H1 (cell line): ENCODE measurements at regions not wholly inside any gene's neighbourhood (a gene's known extent, or its start where the extent isn't known, plus 50 kb on each side); places are given as distances from the start of the nearest gene placed in this dataset.

ENCODE experiments used
- CTCF ChIA-PET: fragments of 300-600 bp; sonication (Branson Sonifier 250); formaldehyde crosslinking; loops from one replicate; lab custom pipeline; 2021; ENCODE audit not compliant: partially characterized antibody; lab: Charles Lee
- POLR2A ChIA-PET: fragments of 300-600 bp; sonication (Branson Sonifier 250); formaldehyde crosslinking; loops from one replicate; lab custom pipeline; 2021; ENCODE audit warnings: inconsistent platforms; ENCODE audit not compliant: partially characterized antibody; lab: Charles Lee
- DNase-seq, 2 experiments: peaks; one replicate each; pipeline versions ENCODE4 v3.0.0 to v3.0.0-alpha.2; 2010 to 2022; ENCODE audit warnings: low spot score in 2 of 2, low read depth in 1 of 2, mixed read lengths in 1 of 2
- FAIRE-seq: peaks from 2 replicates; lab custom pipeline; 2011; peaks lifted over from hg19 to GRCh38; lab: Jason Lieb, UNC
- H2AFZ ChIP-seq: 2 replicates; pipeline ENCODE4 v1.8.1; 2012; ENCODE audit warnings: low read length, inconsistent platforms
- H2AK5ac ChIP-seq: 2 replicates; pipeline ENCODE4 v1.6.1; 2013; ENCODE audit warnings: low read depth, low read length
- H2BK120ac ChIP-seq: replicated peaks from 2 replicates; pipeline ENCODE3; 2013; ENCODE audit warnings: low read depth, low read length, inconsistent platforms
- H2BK12ac ChIP-seq: 2 replicates; pipeline ENCODE4 v1.6.1; 2013; ENCODE audit warnings: low read depth, low read length
- H2BK15ac ChIP-seq: 2 replicates; pipeline ENCODE4 v1.6.1; 2013; ENCODE audit warnings: low read length
- H2BK20ac ChIP-seq: 2 replicates; pipeline ENCODE4 v1.6.1; 2013; ENCODE audit warnings: low read length
- H2BK5ac ChIP-seq: 2 replicates; pipeline ENCODE4 v1.6.1; 2013; ENCODE audit warnings: low read depth, low read length
- H3K14ac ChIP-seq: 2 replicates; pipeline ENCODE4 v1.6.1; 2013; ENCODE audit warnings: inconsistent platforms; ENCODE audit not compliant: insufficient read length
- H3K18ac ChIP-seq: 2 replicates; pipeline ENCODE4 v1.6.1; 2013; ENCODE audit warnings: low read length; ENCODE audit errors: extremely low read depth
- H3K23ac ChIP-seq: 2 replicates; pipeline ENCODE4 v1.6.1; 2013; ENCODE audit warnings: inconsistent platforms; ENCODE audit not compliant: insufficient read length
- H3K23me2 ChIP-seq: 2 replicates; pipeline ENCODE4 v1.6.1; 2013; ENCODE audit warnings: low read depth, low read length
- H3K27ac ChIP-seq: 2 replicates; pipeline ENCODE4 v1.6.1; 2011; ENCODE audit warnings: low read depth, low read length, inconsistent platforms
- H3K27me3 ChIP-seq, 4 experiments: replicated peaks in 1 of 4; 1 replicate in 1 of 4; 2 replicates in 3 of 4; pipeline versions ENCODE4 v1.6.1 to v1.8.1; 2011 to 2013; ENCODE audit warnings: low read length in 3 of 4, mild to moderate bottlenecking in 3 of 4, inconsistent platforms in 2 of 4, mixed read lengths in 2 of 4, moderate library complexity in 1 of 4; ENCODE audit not compliant: control insufficient read depth in 3 of 4, insufficient read depth in 3 of 4; ENCODE audit errors: extremely low read depth in 1 of 4
- H3K36me3 ChIP-seq, 4 experiments: 2 replicates each; pipeline versions ENCODE4 v1.6.1 to v1.8.1; 2011 to 2013; ENCODE audit warnings: mild to moderate bottlenecking in 4 of 4, low read length in 3 of 4, moderate library complexity in 2 of 4, control low read depth in 1 of 4, inconsistent platforms in 1 of 4; ENCODE audit not compliant: insufficient read depth in 4 of 4, control insufficient read depth in 2 of 4
- H3K4ac ChIP-seq: replicated peaks from 2 replicates; pipeline ENCODE3; 2013; ENCODE audit warnings: low read length, low read depth, mixed read lengths, inconsistent platforms; ENCODE audit not compliant: insufficient read length
- H3K4me1 ChIP-seq, 4 experiments: replicated peaks in 1 of 4; 1 replicate in 1 of 4; 2 replicates in 3 of 4; pipeline versions ENCODE4 v1.6.1 to v1.8.1; 2011 to 2013; ENCODE audit warnings: low read length in 3 of 4, inconsistent platforms in 2 of 4, mixed read lengths in 1 of 4; ENCODE audit not compliant: insufficient read depth in 4 of 4, control insufficient read depth in 3 of 4
- H3K4me2 ChIP-seq, 2 experiments: 2 replicates each; pipeline versions ENCODE4 v1.6.1 to v1.8.1; 2011 to 2013; ENCODE audit warnings: low read depth in 2 of 2, low read length in 2 of 2, control low read depth in 1 of 2, inconsistent platforms in 1 of 2, mild to moderate bottlenecking in 1 of 2; ENCODE audit not compliant: insufficient read depth in 1 of 2
- H3K4me3 ChIP-seq, 4 experiments: fragments of 200-600, 300-600 bp in 1 of 4; sonication (generic), shearing (Covaris generic), sonication (Bioruptor Twin) in 1 of 4; 2 replicates each; pipeline versions ENCODE4 v1.5.1 to v1.8.1; 2011 to 2016; ENCODE audit warnings: low read length in 4 of 4, low read depth in 3 of 4, control low read depth in 2 of 4, inconsistent platforms in 2 of 4, mild to moderate bottlenecking in 2 of 4, mixed read lengths in 1 of 4, moderate library complexity in 1 of 4; ENCODE audit not compliant: insufficient read depth in 2 of 4; ENCODE audit errors: extremely low read depth in 1 of 4
- H3K56ac ChIP-seq: replicated peaks from 2 replicates; pipeline ENCODE3; 2013; ENCODE audit warnings: low read depth, mild to moderate bottlenecking, mixed read lengths, low read length, inconsistent platforms; ENCODE audit not compliant: insufficient read length
- H3K79me1 ChIP-seq: 2 replicates; pipeline ENCODE4 v1.6.1; 2013; ENCODE audit warnings: low read depth, low read length, control low read depth
- H3K79me2 ChIP-seq, 2 experiments: 2 replicates each; pipeline versions ENCODE4 v1.6.1 to v1.8.1; 2012 to 2013; ENCODE audit warnings: low read length in 2 of 2, mild to moderate bottlenecking in 2 of 2, inconsistent platforms in 1 of 2; ENCODE audit not compliant: insufficient read depth in 2 of 2, control insufficient read depth in 1 of 2
- H3K9ac ChIP-seq, 4 experiments: replicated peaks in 1 of 4; 1 replicate in 1 of 4; 2 replicates in 3 of 4; pipeline versions ENCODE4 v1.6.1 to v1.8.1; 2011 to 2013; ENCODE audit warnings: low read depth in 3 of 4, low read length in 3 of 4, control low read depth in 2 of 4, mild to moderate bottlenecking in 2 of 4, moderate library complexity in 2 of 4, inconsistent platforms in 1 of 4; ENCODE audit errors: extremely low read depth in 1 of 4
- H3K9me3 ChIP-seq, 2 experiments: 2 replicates each; pipeline versions ENCODE4 v1.6.1 to v1.8.1; 2012 to 2013; ENCODE audit warnings: mild to moderate bottlenecking in 2 of 2, moderate library complexity in 2 of 2, control low read depth in 1 of 2, inconsistent platforms in 1 of 2, low read depth in 1 of 2, low read length in 1 of 2, mixed read lengths in 1 of 2; ENCODE audit not compliant: insufficient read depth in 2 of 2
- H4K20me1 ChIP-seq, 2 experiments: replicated peaks in 1 of 2; 2 replicates each; pipeline versions ENCODE3 to v1.8.1; 2011 to 2013; ENCODE audit warnings: inconsistent platforms in 2 of 2, low read length in 2 of 2, mild to moderate bottlenecking in 1 of 2; ENCODE audit not compliant: insufficient read depth in 2 of 2, control insufficient read depth in 1 of 2
- H4K5ac ChIP-seq: 2 replicates; pipeline ENCODE4 v1.6.1; 2013; ENCODE audit warnings: low read length, low read depth, mixed read lengths, inconsistent platforms; ENCODE audit not compliant: insufficient read length
- H4K8ac ChIP-seq: 2 replicates; pipeline ENCODE4 v1.8.0; 2013; ENCODE audit warnings: mild to moderate bottlenecking, moderate library complexity, low read length, inconsistent platforms; ENCODE audit not compliant: insufficient read depth; ENCODE audit errors: extremely low read depth
- H4K91ac ChIP-seq: replicated peaks from 2 replicates; pipeline ENCODE3; 2013; ENCODE audit warnings: low read length, mixed read lengths, inconsistent platforms; ENCODE audit not compliant: insufficient read length
- ASH2L ChIP-seq: fragments of 200-600, 300-600 bp; sonication (generic); IDR thresholded peaks from one replicate; pipeline ENCODE4 v1.7.1; 2017; ENCODE audit warnings: low read length
- BCL11A ChIP-seq, 2 experiments: IDR thresholded peaks; one replicate each; pipeline ENCODE4 v1.6.1; 2011; ENCODE audit warnings: low read depth in 2 of 2, low read length in 2 of 2, mild to moderate bottlenecking in 2 of 2
- BRCA1 ChIP-seq: IDR thresholded peaks from 2 replicates; pipeline ENCODE4 v1.6.1; 2012; ENCODE audit warnings: low read depth, low read length, improper control_type of control experiment
- CHD2 ChIP-seq: IDR thresholded peaks from 2 replicates; pipeline ENCODE4 v1.6.1; 2012; ENCODE audit warnings: low read length, improper control_type of control experiment
- POLR2AphosphoS5 ChIP-seq: IDR thresholded peaks from 2 replicates; pipeline ENCODE4 v1.6.1; 2011; ENCODE audit warnings: low read depth, low read length
- RAD21 ChIP-seq, 2 experiments: IDR thresholded peaks in 1 of 2; conservative IDR thresholded peaks in 1 of 2; 2 replicates each; pipeline ENCODE4 v1.6.1; 2011; ENCODE audit warnings: low read depth in 2 of 2, low read length in 2 of 2, improper control_type of control experiment in 1 of 2, inconsistent platforms in 1 of 2, mild to moderate bottlenecking in 1 of 2, moderate library complexity in 1 of 2
- RBBP5 ChIP-seq: IDR thresholded peaks from 2 replicates; pipeline ENCODE4 v1.7.1; 2012; ENCODE audit warnings: low read depth, mild to moderate bottlenecking, inconsistent platforms, low read length, moderate library complexity, borderline replicate concordance
- RFX5 ChIP-seq: IDR thresholded peaks from 2 replicates; pipeline ENCODE4 v1.6.1; 2011; ENCODE audit warnings: low read depth, low read length, improper control_type of control experiment, borderline replicate concordance
- RXRA ChIP-seq: IDR thresholded peaks from 2 replicates; pipeline ENCODE4 v1.6.1; 2011; ENCODE audit warnings: low read depth, mild to moderate bottlenecking, low read length, moderate library complexity; ENCODE audit not compliant: insufficient read depth
- SIRT6 ChIP-seq: IDR thresholded peaks from one replicate; pipeline ENCODE4 v1.7.1; 2012; ENCODE audit warnings: low read length, inconsistent platforms
- SIX5 ChIP-seq: IDR thresholded peaks from 2 replicates; pipeline ENCODE4 v1.6.1; 2011; ENCODE audit warnings: mild to moderate bottlenecking, low read depth, low read length
- SP1 ChIP-seq: IDR thresholded peaks from 2 replicates; pipeline ENCODE4 v1.6.1; 2011; ENCODE audit warnings: low read depth, low read length
- SRF ChIP-seq: IDR thresholded peaks from 2 replicates; pipeline ENCODE4 v1.6.1; 2011; ENCODE audit warnings: mild to moderate bottlenecking, low read depth, low read length, moderate library complexity
- WGBS, 2 experiments: shearing (Covaris generic) in 1 of 2; methylation state at CpG; one replicate each; pipeline versions ENCODE4 v1.1.6 to v1.1.7; 2013 to 2015; ENCODE audit warnings: low lambda C conversion rate in 2 of 2, mixed read lengths in 2 of 2, inconsistent platforms in 1 of 2, low coverage in 1 of 2, missing lambda C conversion rate in 1 of 2; ENCODE audit not compliant: insufficient replicate concordance in 2 of 2, insufficient coverage in 1 of 2, insufficient read length in 1 of 2; ENCODE audit errors: extremely low coverage in 1 of 2, missing lambda C conversion rate in 1 of 2; 5-methylcytosine and 5-hydroxymethylcytosine counted together

DNA sequence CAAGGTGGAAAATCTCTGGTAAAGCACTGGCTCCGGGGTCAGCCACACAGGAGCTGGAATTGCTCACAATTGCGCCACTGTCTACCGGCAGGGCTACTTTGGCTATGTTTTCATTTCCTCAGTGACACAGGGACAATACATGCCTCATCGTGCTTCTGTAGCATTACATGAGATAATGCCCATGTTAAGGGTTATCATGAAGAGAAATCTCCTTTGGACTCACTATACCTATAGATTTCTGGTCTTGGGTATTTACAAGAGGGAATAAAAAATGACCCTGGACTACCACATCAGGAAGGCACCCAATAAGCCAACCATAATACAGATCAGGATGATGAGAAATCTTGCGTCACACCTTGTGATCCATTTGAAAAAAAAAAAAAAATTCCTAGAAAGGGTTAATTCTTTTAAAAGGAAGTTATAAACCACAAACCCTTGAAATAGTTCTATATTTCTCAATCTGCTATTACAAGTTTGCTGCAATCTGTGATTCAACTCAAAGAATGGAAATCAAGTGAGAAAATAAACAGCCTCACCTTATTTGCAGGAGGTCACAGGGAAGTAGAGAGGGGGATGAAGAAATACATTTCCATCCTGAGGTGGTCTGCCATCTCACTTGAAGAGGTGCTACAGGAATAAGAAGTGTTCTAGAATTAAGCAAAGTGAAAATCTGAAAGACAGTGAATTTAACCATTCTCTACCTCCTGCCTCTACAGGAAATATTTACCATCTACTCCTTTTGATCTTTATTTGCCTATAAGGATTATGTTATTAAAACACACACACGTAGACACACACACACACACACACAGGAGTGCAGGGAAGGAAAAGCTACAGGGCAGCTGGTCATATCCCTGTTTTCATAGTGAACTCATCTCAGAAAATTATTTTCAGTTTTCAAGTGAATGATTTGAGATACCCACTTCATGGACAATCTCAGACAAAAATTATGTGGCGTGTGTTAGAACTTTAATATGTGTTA, 231.3 kb upstream of the CELF2 start:
- Histone ChIP-seq H3K4me2 (no peak overlapping the region), H3K27ac (no peak overlapping the region), H3K23me2 (no peaks in the 10 kb centered on the region), H3K79me2 (no peaks in the 10 kb centered on the region), H3K79me1 (no peaks in the 10 kb centered on the region), H4K5ac (no peak overlapping the region), H3K27me3 (no peaks in the 10 kb centered on the region), H3K56ac (no peak overlapping the region), H3K18ac (no peak overlapping the region), H3K23ac (no peak overlapping the region), H2AK5ac (peak overlapping the region; percentile 60; the same call in 1 of the 2 replicates), H4K91ac (peak overlapping the region; percentile 88), H4K8ac (no peak overlapping the region), H3K9ac (no peak overlapping the region), H2BK12ac (peak overlapping the region; percentile 68; the same call in 1 of the 2 replicates), H2AFZ (no peak overlapping the region), H3K4ac (no peak overlapping the region), H3K4me3 (no peak overlapping the region), H2BK5ac (0 out of 2 replicates have a peak overlapping the region, but pooled peaks have one; percentile 72), H3K9me3 (no peaks in the 10 kb centered on the region), H3K4me1 (no peaks in the 10 kb centered on the region), H2BK15ac (no peak overlapping the region), H4K20me1 (no peaks in the 10 kb centered on the region), H3K14ac (no peak overlapping the region), H2BK120ac (no peak overlapping the region), H2BK20ac (no peak overlapping the region), H3K36me3 (no peaks in the 10 kb centered on the region)
- ChIA-PET POLR2A (no interaction called here), CTCF (no interaction called here)
- DNase-seq, result no peak
- FAIRE-seq, result no peak
- 90% methylated on average over 7 of the region's 7 CpGs; no CpG with 5 or more reads in 1 of the 2 experiments for WGBS, 2 experiments
- TF ChIP-seq POLR2AphosphoS5 (no peak), BCL11A (IDR thresholded peaks at IDR 0.05; ENCODE audit: low read depth in 2 of 2, low read length in 2 of 2) (no peak), RFX5 (no peak), SRF (no peak), SP1 (no peak), RAD21 (IDR thresholded peaks at IDR 0.05 in 1 of 2, conservative IDR thresholded peaks at IDR 0.05 in 1 of 2; ENCODE audit: low read depth in 2 of 2, low read length in 2 of 2) (no peak), BRCA1 (no peak), RXRA (no peak), SIRT6 (no peak), SIX5 (no peak), ASH2L (no peak), RBBP5 (no peak), CHD2 (no peak)
